MM.1S (cell line): ENCODE measurements at regions not wholly inside any gene's neighbourhood (a gene's known extent, or its start where the extent isn't known, plus 50 kb on each side); places are given as distances from the start of the nearest gene placed in this dataset.

Source experiments
- DNase-seq: peaks from one replicate; pipeline ENCODE4 v3.0.0-alpha.2; 2015
- H2AFZ ChIP-seq: fragments of 300-600 bp; sonication (generic); 2 replicates; pipeline ENCODE4 v1.6.0; 2016; ENCODE audit warnings: antibody characterized with exemption, low read length
- H3F3A ChIP-seq: fragments of 300-600 bp; sonication (generic); 2 replicates; pipeline ENCODE4 v1.6.1; 2016; ENCODE audit warnings: mild to moderate bottlenecking, antibody characterized with exemption, low read length, moderate library complexity, mixed read lengths; ENCODE audit not compliant: insufficient read depth
- H3K27ac ChIP-seq: fragments of 300-600 bp; sonication (generic); 2 replicates; pipeline ENCODE4 v1.5.1; 2016; ENCODE audit warnings: mild to moderate bottlenecking, low read length
- H3K27me3 ChIP-seq: fragments of 300-600 bp; sonication (generic); replicated peaks from 2 replicates; pipeline ENCODE4 v1.6.0; 2016; ENCODE audit warnings: low read length; ENCODE audit not compliant: insufficient read depth
- H3K36me3 ChIP-seq: fragments of 300-600 bp; sonication (generic); replicated peaks from 2 replicates; pipeline ENCODE4 v1.6.1; 2016; ENCODE audit warnings: mild to moderate bottlenecking, low read length, mixed read lengths; ENCODE audit not compliant: insufficient read depth
- H3K4me1 ChIP-seq: fragments of 300-600 bp; sonication (generic); 2 replicates; pipeline ENCODE4 v1.6.1; 2016; ENCODE audit warnings: low read length, mixed read lengths
- H3K4me2 ChIP-seq: fragments of 300-600 bp; sonication (generic); 2 replicates; pipeline ENCODE4 v1.6.0; 2016; ENCODE audit warnings: low read depth, low read length
- H3K4me3 ChIP-seq: fragments of 300-600 bp; sonication (generic); 2 replicates; pipeline ENCODE4 v1.5.1; 2016; ENCODE audit warnings: low read length, mixed read lengths
- H3K79me2 ChIP-seq: fragments of 300-600 bp; sonication (generic); 2 replicates; pipeline ENCODE4 v1.6.1; 2016; ENCODE audit warnings: mixed run types, low read length, mixed read lengths
- H3K9ac ChIP-seq: fragments of 300-600 bp; sonication (generic); 2 replicates; pipeline ENCODE4 v1.6.1; 2016; ENCODE audit warnings: low read length, mixed read lengths
- H3K9me2 ChIP-seq: fragments of 300-600 bp; sonication (generic); replicated peaks from 2 replicates; pipeline ENCODE4 v1.6.1; 2016; ENCODE audit warnings: mild to moderate bottlenecking, low read length, mixed read lengths; ENCODE audit not compliant: insufficient read depth
- H3K9me3 ChIP-seq: fragments of 300-600 bp; sonication (generic); replicated peaks from 2 replicates; pipeline ENCODE4 v1.6.1; 2016; ENCODE audit warnings: mild to moderate bottlenecking, low read length, mixed read lengths; ENCODE audit not compliant: insufficient read depth
- H4K20me1 ChIP-seq: fragments of 300-600 bp; sonication (generic); 2 replicates; pipeline ENCODE4 v1.6.1; 2016; ENCODE audit warnings: mild to moderate bottlenecking, low read length, moderate library complexity, mixed read lengths; ENCODE audit not compliant: insufficient read depth
- CTCF ChIP-seq: fragments of 300-600 bp; sonication (generic); IDR thresholded peaks from 2 replicates; pipeline ENCODE4 v1.5.1; 2016; ENCODE audit warnings: antibody characterized with exemption, low read length, mixed read lengths
- EZH2 ChIP-seq: fragments of 300-600 bp; sonication (generic); optimal IDR thresholded peaks from 2 replicates; pipeline ENCODE3; 2017; ENCODE audit warnings: low read depth, mild to moderate bottlenecking, antibody characterized with exemption, low read length, mixed read lengths
- EZH2phosphoT487 ChIP-seq: fragments of 300-600 bp; sonication (generic); IDR thresholded peaks from 2 replicates; pipeline ENCODE4 v1.6.1; 2018; ENCODE audit warnings: antibody characterized with exemption, low read length

GRCh38 chr3:68676136-68676535, 256.2 kb downstream of the TAFA4 start:
- H2AFZ ChIP-seq: no peak overlapping the region
- no peaks in the 10 kb centered on the region for H3K79me2 ChIP-seq
- no peak overlapping the region for H3K4me3 ChIP-seq
- no peaks in the 10 kb centered on the region for H3K9me2 ChIP-seq
- no peak overlapping the region for H3K4me2 ChIP-seq
- no peaks in the 10 kb centered on the region for H3K36me3 ChIP-seq
- no peaks in the 10 kb centered on the region for H3F3A ChIP-seq
- H3K9me3 ChIP-seq: no peaks in the 10 kb centered on the region
- H3K27ac ChIP-seq: no peak overlapping the region
- no peak for TF ChIP-seq EZH2phosphoT487
- TF ChIP-seq CTCF: no peak
- no peak for TF ChIP-seq EZH2
- no peaks in the 10 kb centered on the region for H3K4me1 ChIP-seq
- no peak overlapping the region for H3K9ac ChIP-seq
- DNase-seq: no peak
- no peaks in the 10 kb centered on the region for H4K20me1 ChIP-seq
- H3K27me3 ChIP-seq: no peaks in the 10 kb centered on the region

GRCh38 chr3:68667346-68667745, 265.0 kb downstream of the TAFA4 start:
- Histone ChIP-seq H2AFZ (no peak overlapping the region), H3K27me3 (no peaks in the 10 kb centered on the region), H3K9me3 (no peaks in the 10 kb centered on the region), H3K79me2 (no peaks in the 10 kb centered on the region), H3K9ac (no peak overlapping the region), H3K4me1 (no peaks in the 10 kb centered on the region), H3K36me3 (no peaks in the 10 kb centered on the region), H4K20me1 (no peaks in the 10 kb centered on the region), H3K4me3 (no peak overlapping the region), H3K9me2 (no peaks in the 10 kb centered on the region), H3K27ac (no peak overlapping the region), H3F3A (no peaks in the 10 kb centered on the region), H3K4me2 (no peak overlapping the region)
- DNase-seq: no peak
- TF ChIP-seq EZH2phosphoT487: no peak
- no peak for TF ChIP-seq CTCF
- TF ChIP-seq EZH2: no peak

- TF ChIP-seq EZH2phosphoT487 (no peak), CTCF (no peak), EZH2 (no peak)
- H3K4me2 ChIP-seq: no peak overlapping the region
- H3K9ac ChIP-seq: no peak overlapping the region
- DNase-seq: no peak
- no peaks in the 10 kb centered on the region for H3F3A ChIP-seq
- no peak overlapping the region for H3K4me3 ChIP-seq
- H3K9me3 ChIP-seq: no peaks in the 10 kb centered on the region
- no peaks in the 10 kb centered on the region for H4K20me1 ChIP-seq
- H2AFZ ChIP-seq: no peak overlapping the region
- H3K4me1 ChIP-seq: no peaks in the 10 kb centered on the region
- H3K27me3 ChIP-seq: no peaks in the 10 kb centered on the region
- H3K79me2 ChIP-seq: no peaks in the 10 kb centered on the region
- H3K27ac ChIP-seq: no peak overlapping the region
- H3K9me2 ChIP-seq: no peaks in the 10 kb centered on the region
- no peaks in the 10 kb centered on the region for H3K36me3 ChIP-seq
These were observed 265.8 kb downstream of the TAFA4 start for GRCh38 chr3:68666429-68667136.
